HG03378 (cell line): ENCODE measurements at regions not wholly inside any gene's neighbourhood (a gene's known extent, or its start where the extent isn't known, plus 50 kb on each side); places are given as distances from the start of the nearest gene placed in this dataset.
"Not testable (repeated sequence)": the region's sequence is repeated elsewhere in the genome, so short reads cannot be mapped to it uniquely, and the experiment has no call there.

ENCODE experiments used
- ATAC-seq: cut with Tn5 transposase; IDR thresholded peaks from one replicate; pipeline ENCODE4 v1.9.1; 2021; ENCODE audit warnings: mild to moderate bottlenecking, moderate library complexity; ENCODE audit not compliant: unreplicated experiment

DNA sequence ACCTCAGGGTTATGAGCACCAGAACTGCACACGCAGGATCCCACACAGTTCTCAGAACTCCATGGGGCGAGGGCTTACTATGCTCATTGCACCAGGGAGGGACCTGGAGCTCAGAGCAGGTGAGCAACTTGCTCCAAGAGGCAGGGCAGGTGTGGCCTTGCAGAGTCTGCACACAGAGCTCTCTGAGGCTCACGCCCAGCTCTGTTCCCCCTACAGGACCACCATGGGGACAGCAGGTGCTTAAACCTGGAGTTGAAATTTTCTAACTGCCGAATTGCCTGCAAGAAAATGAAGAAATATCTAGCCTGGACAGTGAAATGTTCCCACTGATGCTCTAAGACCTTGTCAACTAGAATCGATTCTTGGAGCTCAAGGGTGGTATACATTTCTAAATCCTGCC is 49.9 kb upstream of the MSMB start:
- ATAC-seq = not testable (repeated sequence)

DNA sequence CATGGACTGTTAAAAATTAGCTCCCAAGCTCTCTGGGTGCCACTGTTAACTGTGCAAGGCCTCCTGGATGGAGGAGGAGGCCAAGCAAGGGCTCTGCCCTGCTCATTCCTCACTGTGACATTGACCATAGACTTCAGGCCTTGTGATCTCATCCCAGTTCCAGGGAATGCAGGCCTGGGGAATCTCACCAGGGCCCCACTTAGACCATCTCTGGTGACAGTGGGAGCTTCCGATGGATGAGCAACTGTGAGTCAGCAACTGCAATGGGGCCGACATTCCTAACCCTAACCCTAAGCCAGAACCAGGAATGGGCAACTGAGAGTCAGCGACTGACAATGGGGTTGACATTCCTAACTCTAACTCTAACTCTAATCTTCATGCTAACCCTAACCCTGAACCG is 50.4 kb upstream of the MSMB start:
- no peak for ATAC-seq

DNA sequence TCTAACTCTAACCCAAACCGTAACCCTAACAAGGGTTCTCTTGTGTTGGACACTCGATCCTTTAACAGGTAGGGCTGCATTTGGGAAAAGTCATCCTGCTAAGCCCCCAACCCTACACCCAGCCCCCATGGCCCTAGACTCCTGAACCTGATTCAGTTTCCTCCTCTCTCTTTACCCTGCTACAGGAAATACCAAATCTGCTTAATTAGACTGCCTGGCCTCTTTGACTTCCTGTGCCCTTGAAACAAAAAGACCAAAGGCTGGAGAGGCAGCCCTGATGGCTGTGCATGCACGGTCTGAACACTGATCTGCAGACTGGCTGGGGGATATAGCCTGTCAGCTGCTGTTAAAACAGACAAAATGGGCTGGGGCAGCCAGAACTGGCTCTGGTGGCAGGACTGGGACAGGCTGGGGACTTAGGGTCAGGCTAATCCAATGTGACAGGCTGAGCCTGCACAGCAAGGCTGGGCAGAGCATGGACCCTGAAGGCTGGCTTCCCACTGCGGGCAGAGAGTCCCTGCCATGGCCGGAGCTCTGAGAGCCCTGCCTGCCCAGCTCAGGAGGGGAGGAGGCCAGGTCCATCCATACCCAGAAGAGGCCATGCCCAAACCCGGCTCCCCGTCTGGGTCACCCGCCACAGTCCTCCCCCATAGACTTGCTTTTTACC is 51.0 kb upstream of the MSMB start:
- no peak for ATAC-seq

DNA sequence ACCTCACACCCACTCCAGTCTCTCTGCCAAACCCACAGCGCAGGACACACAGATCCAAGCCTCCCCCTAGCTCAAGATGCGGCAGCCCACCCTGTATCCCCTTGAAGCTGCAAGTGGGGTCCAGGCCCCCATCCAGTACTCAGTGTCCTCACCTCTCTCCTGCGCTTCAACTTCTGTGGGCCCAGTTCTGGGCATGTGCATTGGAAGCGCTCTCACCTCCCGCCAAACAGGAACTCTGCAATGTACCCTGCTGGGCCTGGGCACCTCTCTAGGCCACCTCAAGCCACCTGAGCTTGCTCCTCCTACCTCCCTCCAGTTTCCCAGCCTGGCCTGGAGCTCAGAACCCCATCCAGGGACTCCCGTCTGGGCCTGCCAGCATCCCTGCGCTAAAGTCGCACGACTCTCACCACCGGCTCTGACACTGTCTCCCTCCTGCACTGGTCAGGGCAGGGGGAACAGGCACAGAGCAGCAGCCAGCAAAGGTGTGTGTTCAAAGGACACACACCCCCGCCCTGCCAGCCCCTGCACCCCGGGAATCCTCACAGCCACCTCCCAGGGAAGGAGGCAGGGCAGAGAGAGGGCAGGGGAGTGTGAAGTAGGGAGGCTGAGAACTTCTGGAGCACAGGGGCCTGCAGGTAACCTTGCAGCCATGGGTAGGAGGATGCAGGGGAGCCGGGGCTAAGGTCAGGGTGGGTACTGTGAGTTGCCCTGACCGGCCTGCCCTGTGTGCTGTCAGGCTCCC is 51.7 kb upstream of the MSMB start:
- no peak for ATAC-seq

DNA sequence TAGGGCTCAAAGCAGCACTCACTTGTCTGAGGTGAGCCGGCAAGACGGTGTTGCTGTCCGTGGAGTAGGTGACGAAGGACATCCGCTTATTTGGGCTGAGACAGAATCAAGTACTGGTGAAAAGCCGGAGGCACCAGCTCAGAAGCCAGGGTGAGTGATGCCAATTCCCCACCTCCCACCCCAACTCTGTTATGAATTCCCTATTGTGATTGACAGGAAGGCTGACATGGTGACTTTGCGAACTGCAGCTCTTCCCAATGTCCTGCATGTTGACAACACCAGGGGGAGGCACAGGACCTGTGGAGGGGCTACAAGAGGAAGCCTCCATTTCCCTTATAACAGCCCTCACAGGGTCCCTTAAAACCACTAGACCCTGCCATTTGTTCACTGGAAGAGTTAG is 52.3 kb upstream of the MSMB start:
- no peak for ATAC-seq

DNA sequence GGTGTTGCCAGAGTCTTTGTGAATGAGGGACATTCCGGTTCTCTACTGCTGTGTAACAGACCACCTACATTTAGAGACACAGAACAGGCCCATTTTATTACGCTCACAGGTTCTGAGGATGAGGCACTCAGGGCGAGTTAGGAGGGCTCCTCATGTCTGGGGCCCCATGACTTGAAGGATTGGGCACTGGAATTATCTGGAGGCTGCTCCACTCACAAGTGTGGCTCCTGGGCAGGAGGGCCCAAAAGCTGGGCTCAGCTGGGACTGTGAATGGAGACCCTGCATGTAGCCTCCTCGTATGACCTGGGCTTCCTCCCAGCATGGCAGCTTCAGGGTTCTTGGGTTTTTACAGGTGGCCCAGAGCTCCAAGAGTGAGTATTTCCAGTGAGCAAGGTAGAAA is 52.9 kb upstream of the MSMB start:
- not testable (repeated sequence) for ATAC-seq

DNA sequence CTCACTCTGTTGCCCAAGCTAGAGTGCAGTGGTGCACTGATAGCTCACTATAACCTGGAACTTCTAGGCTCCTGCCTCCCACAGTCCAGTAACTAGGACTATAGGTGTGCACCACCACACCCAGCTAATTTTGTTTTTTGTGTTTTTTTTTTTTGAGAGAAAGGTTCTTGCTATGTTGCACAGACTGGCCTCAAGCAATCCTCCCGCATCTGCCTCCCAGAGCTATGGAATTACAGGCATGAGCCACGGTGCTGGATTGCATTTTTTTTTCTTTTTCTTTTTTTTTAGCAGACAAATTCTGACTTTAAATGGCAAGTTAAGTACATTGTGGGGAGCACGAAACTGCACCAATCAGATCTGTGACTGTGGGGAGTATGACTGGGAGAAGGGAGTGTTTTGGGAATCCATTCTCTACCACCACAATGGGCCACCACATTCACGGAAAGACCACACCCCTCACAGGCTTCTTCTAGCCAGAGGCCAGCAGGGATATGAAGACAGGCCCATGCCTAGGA is 58.1 kb upstream of the MSMB start:
- ATAC-seq = no peak

DNA sequence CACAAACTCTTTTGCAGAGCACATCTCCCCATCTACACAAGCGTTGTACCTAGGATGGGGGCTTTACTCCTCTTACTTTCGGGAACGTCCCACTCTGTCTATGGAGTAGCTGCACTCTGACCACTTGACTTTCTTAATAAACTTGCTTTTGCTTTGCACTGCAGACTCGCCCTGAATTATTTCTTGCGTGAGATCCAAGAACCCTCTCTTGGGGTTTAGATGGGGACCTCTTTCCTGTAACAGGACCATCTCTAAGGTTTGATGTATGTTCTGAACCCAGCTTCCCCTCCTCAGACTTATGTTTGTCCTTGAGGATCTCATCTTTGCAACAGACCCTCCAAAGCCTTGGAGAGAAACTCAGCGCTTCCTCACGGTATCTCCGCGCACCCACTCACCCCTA is 59.3 kb upstream of the MSMB start:
- not testable (repeated sequence) for ATAC-seq

DNA sequence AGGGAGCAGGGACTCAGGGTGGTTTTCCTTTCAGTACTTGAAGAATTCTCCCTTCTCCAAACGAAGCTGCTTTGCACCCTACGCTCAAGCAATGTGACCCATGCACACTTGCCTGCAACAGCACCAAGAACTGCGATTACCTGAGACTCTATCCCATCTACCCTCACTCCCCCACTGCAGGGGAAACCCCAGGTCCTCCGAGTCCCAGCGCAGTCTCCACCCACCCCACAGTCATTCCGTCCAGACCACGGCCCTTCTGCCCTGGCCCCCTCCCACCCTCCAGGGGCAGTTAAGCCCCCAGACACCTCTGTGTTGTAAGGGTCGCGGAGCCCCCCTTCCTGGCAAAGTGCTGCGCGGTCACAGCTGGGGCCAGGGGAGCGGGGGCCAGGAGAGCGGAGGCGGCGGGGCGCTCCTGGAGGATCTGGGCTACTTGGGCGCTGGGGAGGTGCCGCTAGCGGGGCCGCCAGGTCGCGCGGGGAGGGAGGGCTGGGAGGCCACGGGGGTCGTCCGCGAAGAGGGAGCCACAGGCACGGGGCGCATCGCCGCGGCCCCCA is 59.9 kb upstream of the MSMB start:
- ATAC-seq = peak; percentile 28

DNA sequence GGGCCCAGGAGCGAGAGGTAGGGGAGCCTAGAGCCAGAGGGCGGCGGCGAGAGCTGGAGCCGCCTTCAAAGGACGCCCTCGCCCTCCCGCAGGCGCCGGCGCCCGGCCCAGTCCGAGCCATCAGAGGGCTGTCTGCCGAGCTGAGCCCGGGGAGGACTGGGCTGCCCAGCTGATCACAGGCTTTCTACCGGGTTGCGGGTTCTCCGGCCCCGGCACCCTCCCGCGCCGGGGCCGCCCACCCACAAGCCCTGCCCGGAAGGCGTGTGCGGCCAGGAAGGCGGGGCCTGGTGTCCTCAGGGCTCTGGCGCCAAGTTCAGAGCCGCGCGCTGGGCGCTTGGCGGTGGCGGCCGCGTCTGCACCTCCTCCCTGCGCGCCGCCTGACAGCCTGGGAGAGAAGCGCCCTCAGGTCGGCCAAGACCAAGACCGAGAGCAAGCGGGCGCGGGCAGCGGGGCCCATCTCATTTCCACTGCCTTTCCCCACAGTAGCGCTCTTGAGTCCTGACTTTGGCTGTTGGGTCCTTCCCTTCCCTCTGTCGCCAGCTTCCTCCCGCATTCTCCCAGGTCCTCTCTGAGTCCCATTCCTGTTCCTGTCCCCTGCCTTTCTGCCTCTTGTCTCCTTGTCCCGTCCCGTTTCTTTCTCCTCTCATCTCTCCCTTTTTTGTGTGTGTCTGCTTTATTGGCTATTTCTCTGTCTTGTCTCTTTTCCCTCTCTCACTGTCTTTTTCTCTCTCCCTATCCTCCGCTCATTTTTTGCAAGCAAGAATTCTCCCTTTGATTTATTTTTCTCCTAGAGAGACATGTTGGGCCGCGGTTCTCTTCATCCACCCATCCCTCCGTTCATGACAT is 60.6 kb upstream of the MSMB start:
- peak; percentile 75 for ATAC-seq

DNA sequence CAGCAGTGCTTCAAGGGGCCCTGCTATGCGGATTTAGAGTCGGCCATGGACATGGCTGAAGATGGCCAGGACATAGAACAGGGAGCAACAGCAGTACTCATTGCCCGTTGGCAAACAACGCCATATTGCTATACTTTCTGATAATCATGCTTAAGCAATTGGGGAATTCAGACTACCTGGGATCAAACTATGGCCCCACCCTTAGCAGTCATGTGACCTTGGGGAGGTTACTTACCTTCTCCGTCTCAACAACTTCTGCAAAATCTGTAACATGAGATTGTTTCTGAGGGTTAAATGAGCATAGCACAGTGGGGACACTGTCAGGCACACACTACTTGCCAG is 62.1 kb upstream of the MSMB start:
- not testable (repeated sequence) for ATAC-seq

DNA sequence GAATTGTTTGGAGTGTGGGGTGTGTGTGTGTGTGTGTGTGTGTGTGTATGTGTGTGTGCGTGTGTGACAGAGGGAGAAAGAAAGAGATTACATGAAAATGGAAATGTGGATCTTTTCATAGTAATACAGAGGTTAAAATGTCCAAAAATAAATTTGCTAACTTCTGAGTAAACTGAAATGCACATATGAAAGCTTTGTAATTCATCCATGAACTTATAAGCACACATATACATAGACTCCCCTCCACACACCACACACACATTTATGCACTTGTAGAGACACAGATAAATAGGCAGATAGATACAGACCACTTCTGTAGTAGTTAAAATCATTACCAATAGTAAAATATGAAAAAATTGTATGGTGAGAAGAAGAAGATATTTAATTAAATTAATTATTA is 108.2 kb upstream of the MSMB start:
- not testable (repeated sequence) for ATAC-seq

DNA sequence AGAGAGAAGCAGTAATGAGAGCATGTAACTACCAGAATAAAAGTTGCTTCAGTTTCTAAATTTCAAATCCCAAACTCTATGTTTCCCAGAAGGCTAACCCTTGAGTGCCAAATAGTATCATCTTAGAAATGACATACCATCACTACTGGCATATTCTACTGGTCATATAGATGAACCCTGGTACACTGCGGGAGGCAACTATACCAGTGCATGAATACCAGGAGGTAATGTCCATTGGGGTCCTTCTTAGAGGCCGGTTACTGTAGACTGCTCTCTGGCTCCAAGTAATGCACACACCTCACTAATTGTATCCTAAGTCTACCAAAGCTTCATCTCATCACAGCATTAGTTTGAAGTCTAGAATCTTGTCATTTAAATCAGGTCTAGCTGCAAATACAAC is 108.6 kb upstream of the MSMB start:
- not testable (repeated sequence) for ATAC-seq

DNA sequence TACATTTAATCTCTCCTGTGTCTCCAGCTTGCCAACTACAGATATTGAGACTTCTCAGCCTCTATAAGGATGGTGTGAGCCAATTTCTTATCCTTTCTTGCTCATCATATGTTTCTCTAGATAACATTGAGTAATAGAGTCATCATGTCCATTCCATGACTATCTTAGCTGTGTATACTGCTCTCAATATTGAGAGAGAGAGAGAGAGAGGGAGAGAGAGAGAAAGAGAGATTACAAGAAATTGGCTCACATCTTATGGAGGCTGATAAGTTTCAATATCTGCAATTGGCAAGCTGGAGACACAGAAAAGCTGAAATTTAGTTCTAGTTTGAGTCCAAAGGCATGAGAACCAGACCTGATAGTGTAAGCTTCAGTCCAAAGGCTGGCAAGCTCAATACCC is 110.8 kb upstream of the MSMB start:
- not testable (repeated sequence) for ATAC-seq

DNA sequence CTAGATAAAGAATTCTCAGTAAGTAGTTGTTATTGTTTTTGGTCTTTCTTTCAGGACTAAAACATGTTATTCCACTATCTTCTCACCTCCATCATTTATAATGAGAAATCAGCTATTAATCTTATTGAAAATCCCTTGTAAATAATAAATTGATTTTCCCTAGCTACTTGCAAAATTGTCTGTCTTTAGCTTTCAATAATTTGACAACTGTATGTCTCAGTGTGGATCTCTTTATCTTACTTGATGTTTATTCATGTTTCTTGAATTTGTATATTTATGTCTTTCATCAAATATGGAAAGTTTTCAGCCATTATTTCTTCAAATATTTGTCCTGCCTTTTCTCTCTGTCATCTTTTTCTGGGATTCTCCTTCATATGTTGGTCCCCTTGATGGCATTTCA is 117.1 kb upstream of the ANTXRL start:
- ATAC-seq = no peak

DNA sequence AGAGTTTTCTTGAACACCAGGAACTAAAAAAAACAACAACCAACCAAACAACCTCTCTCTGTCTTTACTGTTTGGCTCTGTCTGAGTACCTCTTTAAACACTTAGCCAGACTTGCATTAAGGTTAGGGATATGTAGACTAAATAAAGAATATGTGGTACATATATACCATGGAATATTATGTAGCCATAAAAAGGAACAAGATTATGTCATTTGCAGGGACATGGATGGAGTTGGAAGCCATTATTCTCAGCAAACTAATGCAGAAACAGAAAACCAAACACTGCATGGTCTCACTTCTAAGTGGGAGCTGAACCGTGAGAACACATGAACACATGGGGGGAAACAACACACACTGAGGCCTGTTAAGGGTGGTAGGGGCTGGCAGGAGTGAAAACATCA is 116.0 kb upstream of the ANTXRL start:
- no peak for ATAC-seq

DNA sequence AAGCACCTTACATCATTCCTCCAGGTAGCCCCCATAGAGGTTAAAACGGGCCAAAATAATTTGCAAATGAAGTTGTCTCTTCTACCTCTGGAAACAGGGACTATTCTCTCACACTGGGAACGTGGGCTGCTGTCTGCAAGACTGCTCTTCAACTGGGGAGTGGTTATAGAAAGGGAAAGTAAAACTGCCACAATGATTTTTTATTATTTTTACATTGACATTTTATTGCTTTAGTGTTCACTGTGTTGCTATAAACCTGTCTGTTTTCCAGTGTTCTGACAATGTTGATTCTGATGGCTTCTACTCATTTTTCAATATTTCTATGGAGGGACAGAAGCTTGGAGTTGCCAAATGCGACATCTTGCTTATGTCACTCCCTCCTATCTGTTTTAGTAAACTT is 115.1 kb upstream of the ANTXRL start:
- no peak for ATAC-seq

DNA sequence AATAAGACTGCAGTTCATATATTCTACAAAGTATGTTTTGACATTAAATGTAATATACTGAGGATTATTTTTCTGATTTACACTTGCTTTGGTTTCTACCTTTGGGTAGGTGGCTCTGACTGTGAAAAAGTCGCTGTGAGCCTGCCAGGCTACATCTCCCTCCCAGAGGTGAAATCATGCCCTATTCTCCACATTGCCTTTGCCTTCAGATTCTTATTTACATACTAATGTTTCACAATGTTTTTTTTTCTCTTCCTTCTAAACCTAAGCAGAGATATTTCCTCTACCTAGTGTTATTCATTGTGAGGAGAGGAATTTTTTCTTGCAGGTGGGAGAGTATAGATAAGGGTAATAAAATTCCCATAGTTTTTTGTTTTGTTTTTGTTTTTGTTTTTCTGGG is 111.5 kb upstream of the ANTXRL start:
- no peak for ATAC-seq

DNA sequence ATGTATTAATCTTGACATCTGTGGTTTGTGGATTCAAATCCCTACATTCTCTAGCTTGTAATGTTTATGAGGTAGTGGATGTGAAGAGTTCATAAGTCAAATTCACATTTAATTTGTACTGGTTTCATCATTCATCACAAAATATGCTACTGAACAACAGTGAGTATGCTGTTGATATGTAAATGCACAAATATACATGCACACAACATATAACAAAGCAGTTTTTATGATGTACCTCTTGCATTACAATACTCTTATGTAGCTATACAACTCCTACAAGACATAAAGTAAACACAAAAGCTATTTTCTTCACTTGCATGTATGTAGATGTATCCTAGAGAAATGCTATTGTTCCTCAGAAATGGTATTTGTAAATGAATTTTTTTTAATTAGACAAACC is 111.0 kb upstream of the ANTXRL start:
- no peak for ATAC-seq

DNA sequence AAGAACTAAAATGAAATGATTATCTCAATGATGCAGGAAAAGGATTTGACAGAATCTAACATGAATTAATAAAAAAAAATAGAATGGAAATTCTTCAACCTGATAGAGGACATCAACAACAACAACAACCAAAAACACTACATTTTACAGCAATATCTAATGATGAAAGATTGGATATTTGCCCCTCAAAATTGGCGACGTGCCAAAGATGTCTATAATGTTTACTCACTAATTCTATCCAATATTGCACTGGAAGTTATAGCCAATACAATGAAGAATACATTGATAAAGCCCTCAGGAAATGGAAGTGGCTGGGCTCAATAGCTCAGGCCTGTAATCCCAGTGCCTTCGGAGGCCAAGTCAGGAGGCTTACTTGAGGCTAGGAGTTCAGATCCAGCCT is 99.4 kb upstream of the ANTXRL start:
- ATAC-seq = not testable (repeated sequence)

DNA sequence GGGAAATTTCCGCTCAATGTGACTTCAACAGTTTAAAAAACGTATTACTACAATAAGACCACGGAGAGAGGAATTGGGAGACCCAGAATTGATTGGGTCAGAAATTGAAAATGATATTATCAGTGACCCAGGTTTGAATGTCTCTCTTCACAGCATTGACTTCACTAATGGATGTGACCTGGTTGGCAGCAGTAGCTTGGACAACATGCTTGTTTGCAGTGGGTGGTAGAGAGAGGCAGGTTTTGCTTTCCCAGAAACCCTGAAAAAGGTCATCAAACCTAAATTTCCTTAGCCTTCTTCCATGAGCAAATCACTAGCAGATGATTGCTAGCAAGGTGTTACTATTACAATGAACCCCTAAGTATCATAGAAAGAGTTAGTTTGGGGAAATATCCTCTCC is 89.7 kb upstream of the ANTXRL start:
- no peak for ATAC-seq
